ENCODE measurements at regions not wholly inside any gene's neighbourhood (a gene's known extent, or its start where the extent isn't known, plus 50 kb on each side); places are given as distances from the start of the nearest gene placed in this dataset.

GRCh38 chr6:113629256-113629655 lies 227.9 kb upstream of the MARCKS start:
- peak overlapping the region; percentile 99 for H3K27ac Mint-ChIP-seq
- ChIA-PET POLR2A (interaction anchor here (1.6 to 11.3 kb wide), 3 partner anchors 9 to 230 kb away, joined by 5 to 122 read pairs (median 6); no protein-coding TSS in a partner anchor), CTCF (interaction anchor here (0.8 to 7.4 kb wide), 3 partner anchors 230 to 323 kb away, joined by 3 to 44 read pairs (median 8); no protein-coding TSS in a partner anchor)
- TF ChIP-seq CTCF (IDR thresholded peaks at IDR 0.05): no peak
- no peaks in the 10 kb centered on the region for H3K9me3 Mint-ChIP-seq
- no peak for ATAC-seq (ENCODE audit: low read depth)
- H3K4me1 Mint-ChIP-seq: peaks cover 79% of the 10 kb centered on the region
- no peaks in the 10 kb centered on the region for H3K36me3 Mint-ChIP-seq (ENCODE audit: low read depth)
- intact Hi-C loops (cut with micrococcal nuclease): no loop called here
- H3K4me3 Mint-ChIP-seq: no peak overlapping the region
- no peak for DNase-seq
- no peaks in the 10 kb centered on the region for H3K27me3 Mint-ChIP-seq

- Mint-ChIP-seq H3K4me3 (peak overlapping the region; percentile 87), H3K27ac (peak overlapping the region; percentile 99), H3K4me1 (peaks cover 88% of the 10 kb centered on the region), H3K27me3 (no peaks in the 10 kb centered on the region), H3K36me3 (ENCODE audit: low read depth) (no peaks in the 10 kb centered on the region), H3K9me3 (no peaks in the 10 kb centered on the region)
- intact Hi-C loops (cut with micrococcal nuclease): loop anchor here (1.0 to 10.0 kb wide), 13 partner anchors 33 to 1758 kb away; partner anchors contain the start of genes FAM229B, FYN, HDAC2 and TUBE1
- CTCF ChIA-PET: interaction anchor here (0.8 to 7.4 kb wide), 4 partner anchors 229 to 324 kb away, joined by 3 to 44 read pairs (median 6); no protein-coding TSS in a partner anchor
- ATAC-seq (ENCODE audit: low read depth) (peak; percentile 3), DNase-seq (no peak)
- POLR2A ChIA-PET: interaction anchor here (0.7 to 11.3 kb wide), 14 partner anchors 10 to 229 kb away, joined by 3 to 122 read pairs (median 4); no protein-coding TSS in a partner anchor
- no peak for TF ChIP-seq CTCF (IDR thresholded peaks at IDR 0.05)
Measured at GRCh38 chr6:113629975-113630737, 227.0 kb upstream of the MARCKS start.

- CTCF ChIA-PET: interaction anchor here (1.1 to 7.4 kb wide), 2 partner anchors 228 to 249 kb away, joined by 3 to 44 read pairs; no protein-coding TSS in a partner anchor
- no peak for TF ChIP-seq CTCF (IDR thresholded peaks at IDR 0.05)
- intact Hi-C loops (cut with micrococcal nuclease): loop anchor here (1.0 to 10.0 kb wide), 16 partner anchors 12 to 1759 kb away; partner anchors contain the start of genes FAM229B, FYN, HDAC2 and TUBE1
- peaks cover 89% of the 10 kb centered on the region for H3K4me1 Mint-ChIP-seq
- H3K27me3 Mint-ChIP-seq: no peaks in the 10 kb centered on the region
- H3K4me3 Mint-ChIP-seq: peak overlapping the region; percentile 87
- ATAC-seq (ENCODE audit: low read depth) (peak; percentile 66), DNase-seq (peak; percentile 59)
- H3K9me3 Mint-ChIP-seq: no peaks in the 10 kb centered on the region
- H3K36me3 Mint-ChIP-seq (ENCODE audit: low read depth): no peaks in the 10 kb centered on the region
- POLR2A ChIA-PET: interaction anchor here (0.6 to 11.3 kb wide), 16 partner anchors 11 to 324 kb away, joined by 3 to 122 read pairs (median 4); no protein-coding TSS in a partner anchor
- peak overlapping the region; percentile 99 for H3K27ac Mint-ChIP-seq
Measured at GRCh38 chr6:113630738-113631535, 226.2 kb upstream of the MARCKS start.

- no peaks in the 10 kb centered on the region for H3K36me3 Mint-ChIP-seq (ENCODE audit: low read depth)
- H3K9me3 Mint-ChIP-seq: no peaks in the 10 kb centered on the region
- ChIA-PET CTCF (interaction anchor here (1.1 to 7.4 kb wide), 3 partner anchors 227 to 325 kb away, joined by 3 to 44 read pairs (median 3); no protein-coding TSS in a partner anchor), POLR2A (interaction anchor here (0.6 to 11.3 kb wide), 10 partner anchors 9 to 325 kb away, joined by 3 to 122 read pairs (median 8); no protein-coding TSS in a partner anchor)
- H3K4me1 Mint-ChIP-seq: peaks cover 90% of the 10 kb centered on the region
- ATAC-seq (ENCODE audit: low read depth) (no peak), DNase-seq (no peak)
- intact Hi-C loops (cut with micrococcal nuclease): loop anchor here (1.0 to 10.0 kb wide), 13 partner anchors 12 to 1759 kb away; partner anchors contain the start of genes FAM229B, FYN, HDAC2 and TUBE1
- TF ChIP-seq CTCF (IDR thresholded peaks at IDR 0.05): no peak
- peak overlapping the region; percentile 87 for H3K4me3 Mint-ChIP-seq
- peak overlapping the region; percentile 99 for H3K27ac Mint-ChIP-seq
- no peaks in the 10 kb centered on the region for H3K27me3 Mint-ChIP-seq
Measured at GRCh38 chr6:113631666-113632065, 225.5 kb upstream of the MARCKS start.
